ENCODE measurements at regions not wholly inside any gene's neighbourhood (a gene's known extent, or its start where the extent isn't known, plus 50 kb on each side); places are given as distances from the start of the nearest gene placed in this dataset.

DNA sequence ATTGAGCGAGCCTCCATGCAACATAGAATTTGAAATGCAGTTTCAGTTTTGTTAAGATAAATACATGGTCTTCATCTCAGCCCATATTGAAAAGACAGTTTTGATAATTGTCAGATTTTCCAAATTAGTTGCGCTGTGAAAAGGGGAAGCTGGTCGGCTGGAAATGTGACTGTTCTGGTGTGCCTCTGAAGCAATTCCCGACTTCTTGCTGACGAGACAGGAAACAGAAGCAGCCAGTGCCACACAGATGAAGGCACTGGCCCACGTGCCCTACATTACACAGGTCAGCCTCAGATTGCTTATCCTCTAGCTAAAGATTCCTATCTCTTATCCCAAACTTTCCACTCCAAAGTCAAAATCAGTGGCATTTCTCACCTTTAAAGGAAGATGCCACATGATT is 214.1 kb upstream of the TLE4 start:
- no peaks in the 10 kb centered on the region for H3K79me2 ChIP-seq (ENCODE audit: control insufficient read depth, insufficient read depth, low read length)
- H4K20me1 ChIP-seq (replicated peaks; ENCODE audit: control insufficient read depth, extremely low read depth, insufficient read depth, low read length) = no peaks in the 10 kb centered on the region
- H3K4me3 ChIP-seq (replicated peaks in 1 of 3; ENCODE audit: insufficient read depth in 1 of 3, low read depth in 1 of 3, low read length in 3 of 3) = no peak overlapping the region
- no peak overlapping the region for H3K4me2 ChIP-seq (ENCODE audit: insufficient read depth, low read length)
- intact Hi-C loops (cut with micrococcal nuclease) = no loop called here
- dilution Hi-C loops (cut with MboI; ENCODE audit: extremely low pct_ligation_motif_present, low sequenced_read_pairs) = no loop called here
- no peak overlapping the region for H3K9ac ChIP-seq (replicated peaks; ENCODE audit: extremely low read depth, insufficient read depth, low read length)
- ChIA-PET POLR2A (no interaction called here), CTCF (no interaction called here)
- no peaks in the 10 kb centered on the region for H3K9me3 ChIP-seq (replicated peaks; ENCODE audit: control insufficient read depth, insufficient read depth, low read length)
- DNase-seq (ENCODE audit: low read depth, low spot score) (no peak), FAIRE-seq (no peak)
- H3K4me1 ChIP-seq (ENCODE audit: control insufficient read depth, extremely low read depth, insufficient read depth, low read length) = no peaks in the 10 kb centered on the region
- no peak overlapping the region for H2AFZ ChIP-seq (ENCODE audit: low read depth, low read length)
- H3K27ac ChIP-seq (ENCODE audit: insufficient read depth, low read depth, low read length) = no peak overlapping the region
- TF ChIP-seq JUN (IDR thresholded peaks at IDR 0.05; ENCODE audit: borderline replicate concordance, insufficient read depth, insufficient read length, low read depth) = no peak
- TF ChIP-seq EZH2 (IDR thresholded peaks at IDR 0.05; ENCODE audit: borderline replicate concordance, low read depth, low read length, severe bottlenecking) = no peak
- TF ChIP-seq POLR2AphosphoS5 (IDR thresholded peaks at IDR 0.05; ENCODE audit: insufficient read depth, low read depth, low read length) = no peak
- TF ChIP-seq GATA2 (IDR thresholded peaks at IDR 0.05; ENCODE audit: insufficient read depth, insufficient read length, low read depth, low read length) = no peak
- no peak for TF ChIP-seq MYC (IDR thresholded peaks at IDR 0.05; ENCODE audit: low read depth, low read length)
- TF ChIP-seq, protein P1, sequence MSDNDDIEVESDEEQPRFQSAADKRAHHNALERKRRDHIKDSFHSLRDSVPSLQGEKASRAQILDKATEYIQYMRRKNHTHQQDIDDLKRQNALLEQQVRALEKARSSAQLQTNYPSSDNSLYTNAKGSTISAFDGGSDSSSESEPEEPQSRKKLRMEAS (IDR thresholded peaks at IDR 0.05; ENCODE audit: insufficient read depth, insufficient read length) = no peak
- TF ChIP-seq, protein P2, sequence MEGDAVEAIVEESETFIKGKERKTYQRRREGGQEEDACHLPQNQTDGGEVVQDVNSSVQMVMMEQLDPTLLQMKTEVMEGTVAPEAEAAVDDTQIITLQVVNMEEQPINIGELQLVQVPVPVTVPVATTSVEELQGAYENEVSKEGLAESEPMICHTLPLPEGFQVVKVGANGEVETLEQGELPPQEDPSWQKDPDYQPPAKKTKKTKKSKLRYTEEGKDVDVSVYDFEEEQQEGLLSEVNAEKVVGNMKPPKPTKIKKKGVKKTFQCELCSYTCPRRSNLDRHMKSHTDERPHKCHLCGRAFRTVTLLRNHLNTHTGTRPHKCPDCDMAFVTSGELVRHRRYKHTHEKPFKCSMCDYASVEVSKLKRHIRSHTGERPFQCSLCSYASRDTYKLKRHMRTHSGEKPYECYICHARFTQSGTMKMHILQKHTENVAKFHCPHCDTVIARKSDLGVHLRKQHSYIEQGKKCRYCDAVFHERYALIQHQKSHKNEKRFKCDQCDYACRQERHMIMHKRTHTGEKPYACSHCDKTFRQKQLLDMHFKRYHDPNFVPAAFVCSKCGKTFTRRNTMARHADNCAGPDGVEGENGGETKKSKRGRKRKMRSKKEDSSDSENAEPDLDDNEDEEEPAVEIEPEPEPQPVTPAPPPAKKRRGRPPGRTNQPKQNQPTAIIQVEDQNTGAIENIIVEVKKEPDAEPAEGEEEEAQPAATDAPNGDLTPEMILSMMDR (IDR thresholded peaks at IDR 0.05; ENCODE audit: extremely low read depth in 1 of 2, insufficient read depth in 1 of 2, low read depth in 1 of 2, low read length in 2 of 2) = no peak
- TF ChIP-seq FOS (IDR thresholded peaks at IDR 0.05; ENCODE audit: borderline replicate concordance, insufficient read depth, low read length) = no peak
- TF ChIP-seq POLR2A (IDR thresholded peaks at IDR 0.05; ENCODE audit: low read depth, low read length) = no peak
- no TSS peak for BruUV-seq (replicated peaks)
- no peaks in the 10 kb centered on the region for H3K36me3 ChIP-seq (ENCODE audit: control insufficient read depth in 2 of 2, extremely low read depth in 1 of 2, insufficient read depth in 2 of 2, low read length in 2 of 2)
- no peaks in the 10 kb centered on the region for H3K27me3 ChIP-seq (ENCODE audit: control insufficient read depth in 2 of 2, insufficient read depth in 2 of 2, low read length in 2 of 2)
- H3K9me1 ChIP-seq (replicated peaks; ENCODE audit: control insufficient read depth, extremely low read depth, insufficient read depth, low read length) = no peaks in the 10 kb centered on the region
